Neuronal stem cell (in vitro differentiated cells): ENCODE measurements at regions not wholly inside any gene's neighbourhood (a gene's known extent, or its start where the extent isn't known, plus 50 kb on each side); places are given as distances from the start of the nearest gene placed in this dataset.

ENCODE experiments used
- DNase-seq: peaks from one replicate; pipeline ENCODE4 v3.0.0-alpha.2; 2013; ENCODE audit warnings: low spot score
- H2AFZ ChIP-seq: one replicate; pipeline ENCODE4 v1.6.1; 2013; ENCODE audit warnings: mild to moderate bottlenecking, low read length, inconsistent platforms
- H2AK5ac ChIP-seq: 2 replicates; pipeline ENCODE4 v1.6.1; 2013; ENCODE audit warnings: low read depth, mild to moderate bottlenecking, inconsistent platforms, low read length, moderate library complexity, mixed read lengths
- H2BK120ac ChIP-seq: 2 replicates; pipeline ENCODE4 v1.6.1; 2013; ENCODE audit warnings: low read depth, mild to moderate bottlenecking, inconsistent platforms, low read length, moderate library complexity, mixed read lengths
- H2BK12ac ChIP-seq: one replicate; pipeline ENCODE4 v1.6.1; 2013; ENCODE audit warnings: low read length, inconsistent platforms
- H2BK15ac ChIP-seq: 2 replicates; pipeline ENCODE4 v1.6.1; 2013; ENCODE audit warnings: mild to moderate bottlenecking, low read length, inconsistent platforms, mixed read lengths
- H2BK5ac ChIP-seq: one replicate; pipeline ENCODE4 v1.6.1; 2013; ENCODE audit warnings: inconsistent platforms, mild to moderate bottlenecking, low read length, moderate library complexity
- H3K14ac ChIP-seq: one replicate; pipeline ENCODE4 v1.6.1; 2013; ENCODE audit warnings: low read length, inconsistent platforms
- H3K18ac ChIP-seq: 2 replicates; pipeline ENCODE4 v1.6.1; 2013; ENCODE audit warnings: low read length, inconsistent platforms
- H3K23ac ChIP-seq: 2 replicates; pipeline ENCODE4 v1.6.1; 2013; ENCODE audit warnings: low read depth, mild to moderate bottlenecking, mixed read lengths, low read length, inconsistent platforms; ENCODE audit not compliant: poor library complexity
- H3K27ac ChIP-seq: replicated peaks from 3 replicates; pipeline ENCODE4 v1.5.1; 2013; ENCODE audit warnings: low read length, inconsistent platforms
- H3K27me3 ChIP-seq, 3 experiments: 2 replicates each; pipeline ENCODE4 v1.6.1; 2013; ENCODE audit warnings: low read length in 3 of 3, mild to moderate bottlenecking in 2 of 3, inconsistent platforms in 1 of 3, low read depth in 1 of 3, mixed read lengths in 1 of 3, moderate library complexity in 1 of 3; ENCODE audit not compliant: control insufficient read depth in 3 of 3, insufficient read depth in 3 of 3
- H3K36me3 ChIP-seq, 2 donors: replicated peaks in 1 of 2; 2 replicates each; pipeline ENCODE4 v1.6.1; 2013; ENCODE audit warnings: low read length in 2 of 2; ENCODE audit not compliant: control insufficient read depth in 2 of 2, insufficient read depth in 2 of 2
- H3K4ac ChIP-seq: 2 replicates; pipeline ENCODE4 v1.6.1; 2013; ENCODE audit warnings: inconsistent platforms, mild to moderate bottlenecking, low read length, moderate library complexity
- H3K4me1 ChIP-seq, 2 donors: 1 replicate in 1 of 2; 2 replicates in 1 of 2; pipeline ENCODE4 v1.6.1; 2013; ENCODE audit warnings: low read length in 2 of 2, low read depth in 1 of 2; ENCODE audit not compliant: control insufficient read depth in 2 of 2, insufficient read depth in 1 of 2
- H3K4me2 ChIP-seq: one replicate; pipeline ENCODE4 v1.6.1; 2013; ENCODE audit warnings: mild to moderate bottlenecking, low read length, inconsistent platforms; ENCODE audit not compliant: insufficient read depth, poor library complexity, severe bottlenecking
- H3K4me3 ChIP-seq, 2 donors: 2 replicates each; pipeline ENCODE4 v1.5.1; 2013; ENCODE audit warnings: low read length in 2 of 2, mild to moderate bottlenecking in 2 of 2, inconsistent platforms in 1 of 2, moderate library complexity in 1 of 2
- H3K79me1 ChIP-seq: one replicate; pipeline ENCODE4 v1.6.1; 2013; ENCODE audit warnings: low read depth, mild to moderate bottlenecking, inconsistent platforms, low read length, moderate library complexity
- H3K9ac ChIP-seq: one replicate; pipeline ENCODE4 v1.6.1; 2013; ENCODE audit warnings: mild to moderate bottlenecking, low read depth, low read length, inconsistent platforms; ENCODE audit not compliant: poor library complexity
- H3K9me3 ChIP-seq, 2 donors: replicated peaks in 1 of 2; 2 replicates each; pipeline versions ENCODE3 to v1.6.1; 2013; ENCODE audit warnings: low read length in 2 of 2, mild to moderate bottlenecking in 2 of 2, inconsistent platforms in 1 of 2, low read depth in 1 of 2, mixed read lengths in 1 of 2, moderate library complexity in 1 of 2; ENCODE audit not compliant: control insufficient read depth in 2 of 2, insufficient read depth in 1 of 2
- H4K8ac ChIP-seq: one replicate; pipeline ENCODE4 v1.6.1; 2013; ENCODE audit warnings: low read depth, mild to moderate bottlenecking, inconsistent platforms, low read length, moderate library complexity
- H4K91ac ChIP-seq: one replicate; pipeline ENCODE4 v1.6.1; 2013; ENCODE audit warnings: low read length, low read depth, mild to moderate bottlenecking, inconsistent platforms; ENCODE audit not compliant: poor library complexity
- WGBS, 2 donors: extraction: QIAGEN DNeasy Blood & Tissue Kit; methylation state at CpG; one replicate each; pipeline ENCODE4 v1.1.7; 2013; ENCODE audit warnings: missing lambda C conversion rate in 2 of 2, mixed read lengths in 1 of 2; ENCODE audit not compliant: insufficient read length in 2 of 2, insufficient replicate concordance in 1 of 2; ENCODE audit errors: extremely low coverage in 2 of 2; 5-methylcytosine and 5-hydroxymethylcytosine counted together

DNA sequence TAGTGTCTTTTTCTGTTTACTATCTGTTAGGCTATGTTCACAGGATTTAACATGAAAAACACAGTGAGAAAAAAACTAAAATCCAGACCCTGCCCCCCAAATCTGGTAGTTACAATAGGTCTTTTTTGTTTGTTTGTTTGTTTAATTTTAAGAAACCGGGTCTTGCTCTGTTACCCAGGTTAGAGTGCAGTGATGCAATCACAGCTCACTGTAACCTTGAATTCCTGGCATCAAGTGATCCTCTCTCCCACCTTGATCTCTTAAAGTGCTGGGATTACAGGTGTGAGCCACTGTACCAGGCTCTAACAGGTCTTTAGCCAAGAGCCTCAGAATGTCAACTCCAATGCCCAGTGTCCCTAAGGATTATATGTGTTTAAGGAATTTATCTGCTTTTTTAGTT is 88.0 kb upstream of the GOLIM4 start:
- H3K36me3 ChIP-seq, result no peaks in the 10 kb centered on the region
- WGBS, 2 donors, result no CpG with 5 or more reads among the region's 1 CpG

DNA sequence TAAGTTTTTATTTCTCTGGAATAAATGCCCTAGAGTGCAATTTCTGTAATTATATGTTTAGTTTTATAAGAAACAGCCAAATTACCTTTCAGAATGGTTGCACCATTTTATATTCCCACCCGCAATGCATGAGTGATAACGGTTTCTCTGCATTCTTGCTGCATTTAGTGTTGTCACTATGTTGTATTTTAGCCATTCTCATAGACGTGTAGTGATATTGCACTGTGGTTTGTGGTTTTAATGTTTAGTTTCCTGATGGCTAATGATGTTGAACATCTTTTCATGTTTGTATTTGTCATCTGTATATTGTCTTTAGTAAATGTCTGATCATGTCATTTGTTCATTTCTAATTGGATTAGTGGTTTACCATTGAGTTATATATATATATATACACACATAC is 73.0 kb upstream of the GOLIM4 start:
- no peak overlapping the region for H4K8ac ChIP-seq
- H2BK5ac ChIP-seq, result no peak overlapping the region
- no peak overlapping the region for H2BK12ac ChIP-seq
- H2BK120ac ChIP-seq, result no peak overlapping the region
- no peak overlapping the region for H4K91ac ChIP-seq
- WGBS, 2 donors, result no CpG with 5 or more reads among the region's 3 CpGs
- no peak overlapping the region for H3K4me3 ChIP-seq
- H2BK15ac ChIP-seq, result no peak overlapping the region
- no peaks in the 10 kb centered on the region for H3K4me1 ChIP-seq
- no peak overlapping the region for H3K4ac ChIP-seq
- no peak overlapping the region for H3K14ac ChIP-seq
- H3K36me3 ChIP-seq, result no peaks in the 10 kb centered on the region
- H3K79me1 ChIP-seq, result no peaks in the 10 kb centered on the region
- no peak overlapping the region for H3K4me2 ChIP-seq
- no peak overlapping the region for H2AFZ ChIP-seq
- no peak overlapping the region for H3K23ac ChIP-seq
- DNase-seq, result no peak
- H2AK5ac ChIP-seq, result no peak overlapping the region
- H3K18ac ChIP-seq, result no peak overlapping the region
- no peak overlapping the region for H3K9ac ChIP-seq
- no peaks in the 10 kb centered on the region for H3K27me3 ChIP-seq
- H3K9me3 ChIP-seq, result no peaks in the 10 kb centered on the region
- H3K27ac ChIP-seq, result no peak overlapping the region

More for the DNA sequence above, 88.0 kb upstream of the GOLIM4 start:
- no peak overlapping the region for H3K4ac ChIP-seq
- no peak overlapping the region for H4K8ac ChIP-seq
- no peaks in the 10 kb centered on the region for H3K9me3 ChIP-seq
- H2AFZ ChIP-seq, result no peak overlapping the region
- no peak overlapping the region for H2BK15ac ChIP-seq
- H2AK5ac ChIP-seq, result no peak overlapping the region
- H2BK120ac ChIP-seq, result no peak overlapping the region
- H3K4me3 ChIP-seq, result no peak overlapping the region
- H3K27me3 ChIP-seq, result no peaks in the 10 kb centered on the region
- no peak overlapping the region for H4K91ac ChIP-seq
- no peak overlapping the region for H3K27ac ChIP-seq
- no peak overlapping the region for H2BK12ac ChIP-seq
- no peak overlapping the region for H3K9ac ChIP-seq
- H3K4me1 ChIP-seq, result no peaks in the 10 kb centered on the region
- no peak overlapping the region for H3K23ac ChIP-seq
- no peak overlapping the region for H3K18ac ChIP-seq
- no peak overlapping the region for H3K4me2 ChIP-seq
- H3K14ac ChIP-seq, result no peak overlapping the region
- no peaks in the 10 kb centered on the region for H3K79me1 ChIP-seq
- no peak for DNase-seq
- no peak overlapping the region for H2BK5ac ChIP-seq

DNA sequence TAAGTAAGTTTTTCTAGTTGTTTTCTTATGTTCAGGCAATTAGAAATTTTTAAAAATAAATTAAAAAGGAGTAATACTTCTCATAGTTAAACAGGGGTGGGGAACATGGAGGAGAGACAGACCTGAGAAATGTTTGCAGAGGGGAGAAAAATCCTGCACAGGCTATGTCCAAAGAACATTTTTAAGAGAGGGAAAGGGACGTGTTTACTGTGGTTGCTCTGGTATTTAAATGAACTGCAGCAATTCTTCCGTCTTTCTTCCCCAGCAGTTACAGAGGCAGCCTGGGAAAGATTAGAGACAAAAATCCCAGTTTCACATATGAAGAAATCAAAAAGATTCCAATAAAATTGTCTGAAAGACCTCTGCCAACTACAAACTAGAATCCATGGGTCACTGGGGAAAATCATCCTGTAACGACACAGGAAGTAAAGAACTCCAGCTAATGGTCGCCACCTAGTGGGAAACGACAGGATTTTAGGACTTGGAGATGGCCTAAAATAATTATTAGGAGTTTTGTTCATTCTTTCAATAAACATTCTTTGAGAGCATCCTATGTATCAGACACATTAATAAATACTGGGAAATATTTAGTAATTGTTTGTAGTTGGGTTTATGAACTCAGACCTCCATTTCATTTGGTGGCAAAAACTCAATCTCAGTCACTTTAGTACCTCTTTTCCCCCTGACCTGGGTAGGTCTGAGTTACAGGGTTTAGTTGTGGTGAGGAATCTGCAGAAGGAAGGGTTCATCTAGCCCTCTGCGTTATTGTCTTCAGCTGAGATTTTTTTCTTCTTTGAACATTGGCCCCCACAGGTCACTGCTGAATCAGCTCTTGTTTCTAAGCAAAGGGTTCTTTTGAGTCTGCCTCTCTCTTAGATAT is 69.9 kb upstream of the GOLIM4 start:
- no peak overlapping the region for H2BK12ac ChIP-seq
- H3K27me3 ChIP-seq, result no peaks in the 10 kb centered on the region
- H3K27ac ChIP-seq, result no peak overlapping the region
- no peak overlapping the region for H3K18ac ChIP-seq
- no peaks in the 10 kb centered on the region for H3K9me3 ChIP-seq
- H3K4me1 ChIP-seq, result no peaks in the 10 kb centered on the region
- no peak overlapping the region for H3K14ac ChIP-seq
- no peaks in the 10 kb centered on the region for H3K36me3 ChIP-seq
- DNase-seq, result peak; percentile 45
- no peak overlapping the region for H2BK120ac ChIP-seq
- no peak overlapping the region for H3K4me2 ChIP-seq
- no peak overlapping the region for H3K23ac ChIP-seq
- H2AK5ac ChIP-seq, result no peak overlapping the region
- WGBS, 2 donors, result no CpG with 5 or more reads among the region's 6 CpGs
- no peak overlapping the region for H3K4me3 ChIP-seq
- no peak overlapping the region for H2BK5ac ChIP-seq
- no peak overlapping the region for H4K91ac ChIP-seq
- no peak overlapping the region for H3K4ac ChIP-seq
- H2BK15ac ChIP-seq, result no peak overlapping the region
- no peak overlapping the region for H4K8ac ChIP-seq
- no peak overlapping the region for H3K9ac ChIP-seq
- no peaks in the 10 kb centered on the region for H3K79me1 ChIP-seq
- H2AFZ ChIP-seq, result peak overlapping the region; percentile 83

DNA sequence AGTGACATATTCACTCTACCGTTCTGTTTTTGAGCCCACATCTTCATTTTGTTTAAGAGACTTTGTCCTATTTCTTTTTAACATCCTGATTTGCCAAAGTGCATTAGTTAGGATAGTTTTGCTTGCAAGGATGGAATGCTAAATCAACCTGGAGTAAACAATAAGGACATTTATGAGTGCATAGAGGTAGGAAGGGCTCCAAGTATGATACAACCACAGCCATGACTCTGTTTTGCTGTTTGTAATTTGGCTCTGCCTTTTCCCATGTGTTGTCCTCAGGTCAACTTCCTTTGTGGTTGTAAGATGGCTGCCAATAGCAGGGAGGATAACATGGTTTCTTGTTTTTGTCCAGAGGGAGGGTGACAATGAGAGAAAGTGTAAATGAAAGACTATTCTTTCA is 66.4 kb upstream of the GOLIM4 start:
- no peak for DNase-seq
- no CpG with 5 or more reads among the region's 1 CpG for WGBS, 2 donors

More for the DNA sequence above, 66.4 kb upstream of the GOLIM4 start:
- no peaks in the 10 kb centered on the region for H3K9me3 ChIP-seq
- no peak overlapping the region for H3K23ac ChIP-seq
- H3K4ac ChIP-seq, result no peak overlapping the region
- H3K4me1 ChIP-seq, result no peaks in the 10 kb centered on the region
- H3K36me3 ChIP-seq, result no peaks in the 10 kb centered on the region
- H2BK12ac ChIP-seq, result no peak overlapping the region
- no peak overlapping the region for H2AK5ac ChIP-seq
- H2BK5ac ChIP-seq, result no peak overlapping the region
- no peak overlapping the region for H3K4me2 ChIP-seq
- no peak overlapping the region for H3K27ac ChIP-seq
- H3K27me3 ChIP-seq, result peaks cover 0 to 12% (median 0%) of the 10 kb centered on the region in 3 experiments
- no peak overlapping the region for H3K14ac ChIP-seq
- H2BK15ac ChIP-seq, result no peak overlapping the region
- no peak overlapping the region for H2BK120ac ChIP-seq
- H3K9ac ChIP-seq, result no peak overlapping the region
- peak overlapping the region; percentile 37 for H2AFZ ChIP-seq
- H3K4me3 ChIP-seq, result no peak overlapping the region
- no peaks in the 10 kb centered on the region for H3K79me1 ChIP-seq
- no peak overlapping the region for H4K8ac ChIP-seq
- H4K91ac ChIP-seq, result no peak overlapping the region
- no peak overlapping the region for H3K18ac ChIP-seq
